Fibroblast of lung (primary cell): ENCODE measurements at regions not wholly inside any gene's neighbourhood (a gene's known extent, or its start where the extent isn't known, plus 50 kb on each side); places are given as distances from the start of the nearest gene placed in this dataset.

Experiments
- EZH2 ChIP-seq: IDR thresholded peaks from 2 replicates; pipeline ENCODE4 v1.5.1; 2012; ENCODE audit warnings: low read length, control low read depth, mild to moderate bottlenecking; ENCODE audit errors: missing control alignments
- TF ChIP-seq, protein P1 (sequence below), 2 donors: IDR thresholded peaks in 1 of 2; conservative IDR thresholded peaks in 1 of 2; 1 replicate in 1 of 2; 2 replicates in 1 of 2; pipeline ENCODE4 v1.5.1; 2011 to 2012; ENCODE audit warnings: low read length in 2 of 2, control low read depth in 1 of 2, inconsistent platforms in 1 of 2, low read depth in 1 of 2, mild to moderate bottlenecking in 1 of 2

DNA sequence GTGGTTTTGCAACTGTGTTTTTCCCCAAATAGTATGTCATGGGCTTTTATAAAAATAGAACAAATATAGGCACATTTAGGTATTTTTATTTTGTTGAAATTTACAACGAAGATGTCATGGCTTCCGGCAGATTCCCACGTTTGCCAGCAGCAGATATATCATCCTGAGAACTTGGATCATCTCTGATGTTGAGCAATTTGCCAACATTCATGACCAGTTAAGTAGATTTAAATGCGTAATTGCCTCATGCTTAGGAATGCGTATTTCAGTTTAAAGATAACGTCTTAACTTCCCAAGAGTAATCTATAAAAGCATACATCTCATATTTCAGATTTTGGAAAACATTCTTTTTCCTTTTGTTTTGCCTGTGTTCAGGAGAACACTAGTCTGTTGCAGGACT, 457.8 kb downstream of the QKI start:
- no peak for TF ChIP-seq EZH2
- TF ChIP-seq, protein P1, sequence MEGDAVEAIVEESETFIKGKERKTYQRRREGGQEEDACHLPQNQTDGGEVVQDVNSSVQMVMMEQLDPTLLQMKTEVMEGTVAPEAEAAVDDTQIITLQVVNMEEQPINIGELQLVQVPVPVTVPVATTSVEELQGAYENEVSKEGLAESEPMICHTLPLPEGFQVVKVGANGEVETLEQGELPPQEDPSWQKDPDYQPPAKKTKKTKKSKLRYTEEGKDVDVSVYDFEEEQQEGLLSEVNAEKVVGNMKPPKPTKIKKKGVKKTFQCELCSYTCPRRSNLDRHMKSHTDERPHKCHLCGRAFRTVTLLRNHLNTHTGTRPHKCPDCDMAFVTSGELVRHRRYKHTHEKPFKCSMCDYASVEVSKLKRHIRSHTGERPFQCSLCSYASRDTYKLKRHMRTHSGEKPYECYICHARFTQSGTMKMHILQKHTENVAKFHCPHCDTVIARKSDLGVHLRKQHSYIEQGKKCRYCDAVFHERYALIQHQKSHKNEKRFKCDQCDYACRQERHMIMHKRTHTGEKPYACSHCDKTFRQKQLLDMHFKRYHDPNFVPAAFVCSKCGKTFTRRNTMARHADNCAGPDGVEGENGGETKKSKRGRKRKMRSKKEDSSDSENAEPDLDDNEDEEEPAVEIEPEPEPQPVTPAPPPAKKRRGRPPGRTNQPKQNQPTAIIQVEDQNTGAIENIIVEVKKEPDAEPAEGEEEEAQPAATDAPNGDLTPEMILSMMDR (conservative IDR thresholded peaks at IDR 0.05 in 1 of 2, IDR thresholded peaks at IDR 0.05 in 1 of 2; ENCODE audit: low read depth in 1 of 2, low read length in 2 of 2): no peak
